Activated naive CD4-positive, alpha-beta T cell treated with anti-CD3 and anti-CD28 coated beads, Interleukin-2, amount 10 ng/mL, durations not matched to agents 7 days and 5 days (primary cell): ENCODE measurements at regions not wholly inside any gene's neighbourhood (a gene's known extent, or its start where the extent isn't known, plus 50 kb on each side); places are given as distances from the start of the nearest gene placed in this dataset.
"Not testable (repeated sequence)": the region's sequence is repeated elsewhere in the genome, so short reads cannot be mapped to it uniquely, and the experiment has no call there.

Experiments used
- CTCF ChIA-PET: fragments of 350-600 bp; sonication (Branson Sonifier 250); formaldehyde crosslinking; loops from one replicate; lab custom pipeline; 2021; ENCODE audit warnings: antibody characterized with exemption; lab: Charles Lee
- DNase-seq: peaks from one replicate; pipeline ENCODE4 v3.0.0-alpha.2; 2020
- H3K27ac Mint-ChIP-seq: one replicate; pipeline ENCODE4 v1.8.0; 2021; ENCODE audit warnings: mild to moderate bottlenecking, moderate library complexity, mixed read lengths
- H3K27me3 Mint-ChIP-seq: one replicate; pipeline ENCODE4 v1.8.0; 2021; ENCODE audit warnings: mild to moderate bottlenecking, mixed read lengths
- H3K36me3 Mint-ChIP-seq: one replicate; pipeline ENCODE4 v1.8.0; 2021; ENCODE audit warnings: mixed read lengths
- H3K4me1 Mint-ChIP-seq: one replicate; pipeline ENCODE4 v1.8.0; 2021; ENCODE audit warnings: mixed read lengths
- H3K4me3 Mint-ChIP-seq: one replicate; pipeline ENCODE4 v1.8.0; 2021; ENCODE audit warnings: mild to moderate bottlenecking, moderate library complexity, mixed read lengths
- H3K9me3 Mint-ChIP-seq: one replicate; pipeline ENCODE4 v1.8.0; 2021; ENCODE audit warnings: mixed read lengths

- CTCF ChIA-PET: no interaction called here
- Mint-ChIP-seq H3K27me3 (no peaks in the 10 kb centered on the region), H3K27ac (no peak overlapping the region), H3K4me1 (no peaks in the 10 kb centered on the region), H3K36me3 (no peaks in the 10 kb centered on the region), H3K4me3 (no peak overlapping the region), H3K9me3 (no peaks in the 10 kb centered on the region)
- DNase-seq: no peak
Measured at GRCh38 chr11:87473174-87473573, 435.4 kb downstream of the TMEM135 start.

DNA sequence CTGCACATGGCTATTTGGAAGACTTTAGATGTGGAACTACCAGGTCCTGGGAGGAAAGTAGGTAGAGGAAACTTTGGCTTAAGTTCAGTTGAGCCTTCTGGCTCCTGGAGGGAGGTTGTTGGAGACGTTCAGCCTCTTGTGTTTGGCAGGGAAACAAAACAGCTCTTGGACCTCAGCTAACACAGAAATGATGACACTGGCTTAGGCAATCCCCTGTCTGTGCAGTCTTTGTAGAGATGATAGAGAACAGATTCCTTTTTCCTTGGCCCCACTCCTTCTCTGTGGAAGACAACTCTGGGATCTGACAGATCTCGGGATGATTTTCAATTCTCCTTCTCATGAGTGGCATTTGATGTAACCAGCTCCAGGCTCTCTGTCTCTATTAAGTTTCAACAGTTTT lies 428.5 kb downstream of the TMEM135 start:
- no peak for DNase-seq
- Mint-ChIP-seq H3K27ac (no peak overlapping the region), H3K36me3 (no peaks in the 10 kb centered on the region), H3K4me3 (no peak overlapping the region), H3K27me3 (no peaks in the 10 kb centered on the region), H3K4me1 (no peaks in the 10 kb centered on the region), H3K9me3 (no peaks in the 10 kb centered on the region)
- CTCF ChIA-PET: no interaction called here

DNA sequence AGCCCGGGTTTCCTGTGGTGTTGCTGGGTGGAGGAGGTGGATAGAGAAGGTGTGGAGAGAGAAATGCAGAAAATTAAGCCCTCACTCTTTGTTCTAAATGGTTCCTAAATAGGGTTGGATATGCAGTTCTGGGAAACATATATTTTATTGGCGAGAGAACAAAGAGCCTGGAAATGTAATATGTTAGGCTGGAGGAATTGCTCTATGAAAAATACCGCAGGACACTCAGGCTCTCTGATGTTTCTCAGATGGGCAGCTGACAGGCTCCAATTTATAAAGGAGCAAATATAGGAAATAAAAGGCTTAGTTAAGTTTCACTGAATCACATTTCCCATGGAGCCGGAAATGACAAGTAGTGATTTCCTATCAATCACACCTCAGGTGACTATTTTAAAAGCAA lies 428.0 kb downstream of the TMEM135 start:
- no peaks in the 10 kb centered on the region for H3K36me3 Mint-ChIP-seq
- no peaks in the 10 kb centered on the region for H3K4me1 Mint-ChIP-seq
- no peaks in the 10 kb centered on the region for H3K9me3 Mint-ChIP-seq
- no peak overlapping the region for H3K27ac Mint-ChIP-seq
- H3K27me3 Mint-ChIP-seq: no peaks in the 10 kb centered on the region
- no peak overlapping the region for H3K4me3 Mint-ChIP-seq
- no peak for DNase-seq
- CTCF ChIA-PET: no interaction called here

DNA sequence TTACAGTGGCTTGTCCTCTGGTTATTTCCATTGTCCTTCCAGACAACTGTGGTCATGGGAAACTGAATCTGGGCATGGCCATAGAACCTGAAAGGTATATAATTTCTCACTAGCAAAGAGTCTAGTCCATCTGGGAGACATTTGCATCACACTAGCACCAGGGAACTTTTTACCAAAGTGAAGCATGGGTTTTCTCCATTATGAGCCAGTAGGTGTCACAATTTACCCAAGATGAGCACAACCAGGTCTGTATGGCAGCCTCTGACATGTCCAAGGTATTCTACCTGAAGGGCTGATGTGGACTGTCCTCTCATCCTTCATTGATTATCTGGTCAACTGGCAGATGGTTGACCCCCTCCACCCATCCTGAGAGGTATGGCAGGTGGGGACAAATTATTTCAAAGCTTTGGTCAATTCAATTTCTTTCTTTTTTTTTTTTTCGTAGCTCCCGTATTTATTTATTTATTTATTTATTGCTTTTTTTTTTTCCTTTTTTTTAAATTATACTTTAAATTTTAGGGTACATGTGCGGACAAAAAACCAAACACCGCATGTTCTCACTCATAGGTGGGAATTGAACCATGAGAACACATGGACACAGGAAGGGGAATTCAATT lies 425.9 kb downstream of the TMEM135 start:
- Mint-ChIP-seq H3K4me1 (no peaks in the 10 kb centered on the region), H3K4me3 (no peak overlapping the region), H3K27me3 (no peaks in the 10 kb centered on the region), H3K27ac (no peak overlapping the region), H3K9me3 (no peaks in the 10 kb centered on the region), H3K36me3 (no peaks in the 10 kb centered on the region)
- CTCF ChIA-PET: no interaction called here
- DNase-seq: no peak

DNA sequence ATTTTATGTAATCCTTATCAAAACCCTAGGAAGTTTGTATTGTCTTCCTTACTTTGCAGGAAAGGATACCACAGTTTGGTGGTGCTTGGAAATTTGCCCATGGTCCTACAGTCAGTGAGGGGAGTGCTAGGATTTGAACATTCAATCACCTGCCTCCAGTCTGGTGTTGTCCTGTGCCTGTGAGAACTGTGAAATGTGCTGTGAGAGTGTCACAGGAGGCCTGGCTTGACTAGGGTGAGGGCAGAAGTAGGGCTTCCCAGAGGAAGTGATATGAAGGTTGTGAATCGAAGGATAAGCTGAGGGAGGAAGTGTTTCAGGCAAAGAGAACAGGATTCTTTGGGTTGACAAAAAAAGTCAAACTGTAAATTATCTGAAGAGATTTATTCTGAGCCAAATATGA lies 424.4 kb downstream of the TMEM135 start:
- no peaks in the 10 kb centered on the region for H3K9me3 Mint-ChIP-seq
- H3K4me1 Mint-ChIP-seq: no peaks in the 10 kb centered on the region
- no peak overlapping the region for H3K27ac Mint-ChIP-seq
- CTCF ChIA-PET: no interaction called here
- DNase-seq: no peak
- no peaks in the 10 kb centered on the region for H3K36me3 Mint-ChIP-seq
- H3K4me3 Mint-ChIP-seq: no peak overlapping the region
- no peaks in the 10 kb centered on the region for H3K27me3 Mint-ChIP-seq

DNA sequence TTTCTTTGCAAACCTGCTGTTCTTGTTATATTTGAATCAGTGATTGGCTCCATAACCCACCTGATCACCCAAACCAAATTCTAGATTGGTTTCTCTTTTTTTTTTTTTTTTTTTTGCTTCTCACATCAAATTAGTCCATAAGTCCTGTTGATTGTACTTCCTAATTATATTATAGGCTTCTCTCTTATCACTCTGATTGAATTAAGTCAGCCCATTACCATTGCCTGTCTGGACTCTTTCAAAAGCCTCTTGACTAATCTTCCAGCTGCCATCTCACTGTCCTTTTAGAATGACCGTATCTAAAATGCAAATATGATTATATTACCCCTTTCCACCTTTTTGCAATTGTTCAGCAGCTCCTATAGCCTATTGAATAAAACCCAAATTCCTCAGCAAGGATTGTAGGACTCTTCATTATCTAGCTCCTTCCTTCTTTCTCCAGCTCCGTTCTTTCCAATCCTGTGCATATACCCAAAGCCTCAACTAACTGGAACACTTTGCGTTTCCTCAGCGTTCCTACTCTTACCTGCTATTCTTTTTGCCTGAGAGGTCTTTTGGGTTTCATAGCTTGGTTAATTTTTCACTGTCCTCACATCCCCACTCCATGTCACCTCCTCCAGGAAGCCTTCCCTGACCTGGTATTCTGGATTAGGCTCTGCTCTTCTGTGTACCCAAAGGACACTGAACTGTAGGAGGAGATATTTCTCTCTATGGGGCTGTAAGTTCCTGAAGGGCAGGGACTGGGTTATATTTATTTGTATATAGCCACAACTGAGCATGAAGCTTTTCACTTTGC lies 423.3 kb downstream of the TMEM135 start:
- Mint-ChIP-seq H3K27ac (no peak overlapping the region), H3K4me1 (no peaks in the 10 kb centered on the region), H3K9me3 (no peaks in the 10 kb centered on the region), H3K36me3 (no peaks in the 10 kb centered on the region), H3K27me3 (no peaks in the 10 kb centered on the region), H3K4me3 (no peak overlapping the region)
- CTCF ChIA-PET: no interaction called here
- DNase-seq: no peak

GRCh38 chr11:87460279-87460678 lies 422.5 kb downstream of the TMEM135 start:
- CTCF ChIA-PET: no interaction called here
- Mint-ChIP-seq H3K9me3 (no peaks in the 10 kb centered on the region), H3K27me3 (no peaks in the 10 kb centered on the region), H3K4me1 (no peaks in the 10 kb centered on the region), H3K27ac (no peak overlapping the region), H3K36me3 (no peaks in the 10 kb centered on the region), H3K4me3 (no peak overlapping the region)
- no peak for DNase-seq

GRCh38 chr11:87459351-87459750 lies 421.6 kb downstream of the TMEM135 start:
- Mint-ChIP-seq H3K4me1 (no peaks in the 10 kb centered on the region), H3K4me3 (no peak overlapping the region), H3K27ac (no peak overlapping the region), H3K27me3 (no peaks in the 10 kb centered on the region), H3K9me3 (no peaks in the 10 kb centered on the region), H3K36me3 (no peaks in the 10 kb centered on the region)
- CTCF ChIA-PET: no interaction called here
- DNase-seq: no peak

DNA sequence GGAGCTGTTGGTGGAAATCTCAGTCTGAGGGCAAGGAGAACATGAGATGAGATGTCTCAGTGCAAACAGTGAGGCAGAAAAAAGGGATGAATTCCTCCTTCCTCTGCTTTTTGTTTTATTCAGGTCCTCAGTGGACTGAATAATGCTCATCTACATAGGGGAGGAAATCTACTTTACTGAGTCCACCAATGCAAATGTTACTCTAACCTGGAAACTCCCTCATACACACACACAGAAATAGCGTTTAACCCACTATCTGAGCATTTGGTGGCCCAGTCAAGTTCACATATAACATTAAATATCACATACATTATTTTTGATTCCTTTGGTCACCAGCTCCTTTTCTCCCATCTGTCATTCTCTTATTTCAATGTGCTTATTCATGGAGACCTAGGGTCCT lies 418.8 kb downstream of the TMEM135 start:
- no peaks in the 10 kb centered on the region for H3K36me3 Mint-ChIP-seq
- no peak overlapping the region for H3K27ac Mint-ChIP-seq
- no peaks in the 10 kb centered on the region for H3K27me3 Mint-ChIP-seq
- H3K4me3 Mint-ChIP-seq: no peak overlapping the region
- H3K9me3 Mint-ChIP-seq: no peaks in the 10 kb centered on the region
- CTCF ChIA-PET: no interaction called here
- DNase-seq: no peak
- no peaks in the 10 kb centered on the region for H3K4me1 Mint-ChIP-seq

DNA sequence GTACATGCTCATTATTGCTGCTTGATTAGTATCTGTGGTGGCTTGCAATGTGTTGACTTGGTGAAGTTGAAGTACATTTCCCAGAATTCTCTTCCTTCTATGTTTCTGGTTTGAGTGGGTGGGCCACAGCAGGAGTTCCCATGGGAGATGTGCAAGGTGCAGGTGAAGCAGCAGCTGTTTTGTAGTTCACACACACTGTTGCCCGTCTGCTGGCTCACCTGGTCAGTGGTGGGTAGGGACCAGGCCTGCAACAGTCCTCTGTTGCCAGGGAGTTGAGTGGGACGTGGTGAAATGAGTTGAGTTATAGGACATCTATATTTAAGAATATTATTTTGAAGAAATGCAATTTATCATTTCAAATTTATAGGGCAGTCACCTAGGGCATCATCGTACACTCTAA lies 417.4 kb downstream of the TMEM135 start:
- CTCF ChIA-PET: interaction anchor here (0.7 kb wide), 1 partner anchor 1062 kb away, joined by 3 read pairs; no protein-coding TSS in a partner anchor
- H3K27me3 Mint-ChIP-seq: no peaks in the 10 kb centered on the region
- no peaks in the 10 kb centered on the region for H3K4me1 Mint-ChIP-seq
- H3K4me3 Mint-ChIP-seq: no peak overlapping the region
- no peaks in the 10 kb centered on the region for H3K36me3 Mint-ChIP-seq
- no peak for DNase-seq
- H3K27ac Mint-ChIP-seq: no peak overlapping the region
- H3K9me3 Mint-ChIP-seq: no peaks in the 10 kb centered on the region

- H3K4me1 Mint-ChIP-seq: no peaks in the 10 kb centered on the region
Measured at GRCh38 chr11:87454241-87454640, 416.5 kb downstream of the TMEM135 start.

DNA sequence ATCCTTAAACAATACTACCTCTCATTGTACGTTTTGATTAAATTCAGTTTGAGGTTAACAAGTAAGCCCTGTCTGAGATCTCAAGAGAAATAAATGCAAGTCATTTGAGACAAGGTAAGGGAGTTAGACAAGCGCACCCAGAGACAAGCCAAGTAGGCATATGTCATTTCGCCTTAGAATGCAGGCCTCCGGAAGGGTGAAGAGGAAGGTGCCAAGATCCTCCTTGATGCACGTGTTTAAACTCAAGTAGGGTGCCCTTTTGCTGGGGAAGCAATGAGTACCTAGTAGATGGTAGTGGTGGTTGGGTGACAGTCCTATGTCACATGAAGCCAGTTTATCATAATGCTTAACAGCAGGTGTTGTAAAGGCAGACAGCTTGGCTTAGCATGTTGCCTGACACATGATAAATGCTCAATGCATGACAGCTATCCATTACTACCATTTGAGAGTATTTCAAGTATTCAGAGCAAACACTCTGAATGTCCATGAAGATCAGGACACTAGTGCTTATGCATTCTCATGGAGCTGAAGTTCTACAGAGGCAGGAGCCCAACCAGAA lies 415.9 kb downstream of the TMEM135 start:
- Mint-ChIP-seq H3K27ac (no peak overlapping the region), H3K9me3 (no peaks in the 10 kb centered on the region), H3K4me1 (no peaks in the 10 kb centered on the region), H3K27me3 (no peaks in the 10 kb centered on the region), H3K36me3 (no peaks in the 10 kb centered on the region), H3K4me3 (no peak overlapping the region)
- CTCF ChIA-PET: no interaction called here
- no peak for DNase-seq

More at GRCh38 chr11:87454241-87454640, 416.5 kb downstream of the TMEM135 start:
- Mint-ChIP-seq H3K27ac (no peak overlapping the region), H3K4me3 (no peak overlapping the region), H3K27me3 (no peaks in the 10 kb centered on the region), H3K36me3 (no peaks in the 10 kb centered on the region), H3K9me3 (no peaks in the 10 kb centered on the region)
- CTCF ChIA-PET: no interaction called here
- no peak for DNase-seq

GRCh38 chr11:87452025-87452424 lies 414.3 kb downstream of the TMEM135 start:
- DNase-seq, H3K4me1 Mint-ChIP-seq, H3K27ac Mint-ChIP-seq, H3K4me3 Mint-ChIP-seq, H3K9me3 Mint-ChIP-seq, H3K27me3 Mint-ChIP-seq, CTCF ChIA-PET, H3K36me3 Mint-ChIP-seq: not testable (repeated sequence)

GRCh38 chr11:87451395-87451794 lies 413.7 kb downstream of the TMEM135 start:
- Mint-ChIP-seq H3K36me3 (no peaks in the 10 kb centered on the region), H3K9me3 (no peaks in the 10 kb centered on the region), H3K4me3 (no peak overlapping the region), H3K27me3 (no peaks in the 10 kb centered on the region), H3K4me1 (no peaks in the 10 kb centered on the region), H3K27ac (no peak overlapping the region)
- CTCF ChIA-PET: no interaction called here
- no peak for DNase-seq

- CTCF ChIA-PET: no interaction called here
Measured at GRCh38 chr11:87447606-87448005, 409.9 kb downstream of the TMEM135 start.

More at GRCh38 chr11:87447606-87448005, 409.9 kb downstream of the TMEM135 start:
- Mint-ChIP-seq H3K4me1 (no peaks in the 10 kb centered on the region), H3K9me3 (no peaks in the 10 kb centered on the region), H3K4me3 (no peak overlapping the region), H3K27ac (no peak overlapping the region), H3K36me3 (no peaks in the 10 kb centered on the region), H3K27me3 (no peaks in the 10 kb centered on the region)
- no peak for DNase-seq
